NT2/D1 (cell line): ENCODE measurements at regions not wholly inside any gene's neighbourhood (a gene's known extent, or its start where the extent isn't known, plus 50 kb on each side); places are given as distances from the start of the nearest gene placed in this dataset.
"Not testable (repeated sequence)": the region's sequence is repeated elsewhere in the genome, so short reads cannot be mapped to it uniquely, and the experiment has no call there.

Experiments used
- DNase-seq: peaks from one replicate; pipeline ENCODE4 v3.0.0-alpha.2; 2011; ENCODE audit warnings: low read depth, low spot score
- H3K27me3 ChIP-seq: 2 replicates; pipeline ENCODE4 v1.6.0; 2011; ENCODE audit warnings: mild to moderate bottlenecking; ENCODE audit not compliant: insufficient read length, insufficient read depth
- H3K36me3 ChIP-seq: 2 replicates; pipeline ENCODE4 v1.6.1; 2011; ENCODE audit warnings: mild to moderate bottlenecking, low read length, mixed read lengths; ENCODE audit not compliant: insufficient read depth, insufficient read length
- H3K4me1 ChIP-seq: 2 replicates; pipeline ENCODE4 v1.5.1; 2011; ENCODE audit not compliant: insufficient read depth, insufficient read length
- H3K4me3 ChIP-seq: 2 replicates; pipeline ENCODE4 v1.5.1; 2011; ENCODE audit warnings: low read depth; ENCODE audit not compliant: insufficient read length
- H3K9ac ChIP-seq: 2 replicates; pipeline ENCODE4 v1.6.0; 2011; ENCODE audit warnings: low read depth; ENCODE audit not compliant: insufficient read length
- H3K9me3 ChIP-seq: 2 replicates; pipeline ENCODE4 v1.5.1; 2011; ENCODE audit warnings: mild to moderate bottlenecking, low read length; ENCODE audit not compliant: insufficient read depth
- SUZ12 ChIP-seq: IDR thresholded peaks from 2 replicates; pipeline ENCODE4 v1.6.1; 2011; ENCODE audit not compliant: insufficient read length, insufficient read depth; ENCODE audit errors: extremely low read depth
- YY1 ChIP-seq: IDR thresholded peaks from 2 replicates; pipeline ENCODE4 v1.6.1; 2011; ENCODE audit not compliant: insufficient read length, insufficient read depth
- ZNF274 ChIP-seq: IDR thresholded peaks from 2 replicates; pipeline ENCODE4 v1.6.1; 2011; ENCODE audit warnings: mild to moderate bottlenecking, low read depth, low read length

DNA sequence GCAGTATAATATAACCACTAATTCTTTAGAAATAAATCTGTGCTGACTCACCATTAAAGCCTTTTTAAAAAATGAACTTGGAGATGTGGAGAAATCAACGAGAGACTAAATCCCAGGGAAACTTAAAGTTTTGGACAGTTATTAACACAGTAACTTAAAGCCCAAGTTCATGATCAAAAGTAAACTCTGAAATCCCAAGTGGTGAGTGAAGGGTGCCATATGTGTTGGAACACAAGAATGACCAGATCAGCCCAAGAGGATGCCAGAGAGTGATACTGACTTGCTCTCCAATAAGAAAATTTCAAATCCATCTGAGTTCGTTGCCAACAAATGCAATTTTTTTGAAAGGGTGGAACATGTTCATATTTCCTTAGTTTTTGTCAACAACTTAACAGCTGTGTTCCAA is 838.1 kb upstream of the ACVR2A start:
- TF ChIP-seq ZNF274, result no peak
- Histone ChIP-seq H3K4me1 (no peaks in the 10 kb centered on the region), H3K4me3 (no peak overlapping the region), H3K9ac (no peak overlapping the region), H3K9me3 (no peaks in the 10 kb centered on the region), H3K36me3 (no peaks in the 10 kb centered on the region), H3K27me3 (no peaks in the 10 kb centered on the region)
- DNase-seq, result no peak

DNA sequence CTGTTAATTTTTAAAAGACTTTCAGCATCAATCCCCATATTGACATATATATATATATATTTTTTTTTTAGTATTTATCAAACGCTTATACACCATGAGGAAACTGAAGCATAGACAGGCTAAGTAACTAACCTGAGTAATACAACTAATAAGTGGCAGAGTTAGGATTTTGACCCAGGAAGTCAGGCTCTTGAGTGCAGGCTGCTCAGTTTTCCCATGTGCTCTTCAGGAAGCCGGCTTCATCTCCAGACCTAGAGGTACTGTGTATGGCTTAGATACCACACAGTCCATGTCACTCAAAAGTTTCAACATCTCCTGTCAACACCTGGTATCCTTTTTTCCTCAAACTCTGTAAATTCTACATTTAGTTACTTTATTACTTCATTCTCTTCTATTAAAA is 841.7 kb upstream of the ACVR2A start:
- no peak for DNase-seq
- TF ChIP-seq SUZ12 (no peak), ZNF274 (no peak), YY1 (no peak)
- H3K9me3 ChIP-seq, result no peaks in the 10 kb centered on the region
- H3K36me3 ChIP-seq, result no peaks in the 10 kb centered on the region
- H3K4me3 ChIP-seq, result no peak overlapping the region
- no peaks in the 10 kb centered on the region for H3K27me3 ChIP-seq
- H3K4me1 ChIP-seq, result no peaks in the 10 kb centered on the region
- H3K9ac ChIP-seq, result no peak overlapping the region

DNA sequence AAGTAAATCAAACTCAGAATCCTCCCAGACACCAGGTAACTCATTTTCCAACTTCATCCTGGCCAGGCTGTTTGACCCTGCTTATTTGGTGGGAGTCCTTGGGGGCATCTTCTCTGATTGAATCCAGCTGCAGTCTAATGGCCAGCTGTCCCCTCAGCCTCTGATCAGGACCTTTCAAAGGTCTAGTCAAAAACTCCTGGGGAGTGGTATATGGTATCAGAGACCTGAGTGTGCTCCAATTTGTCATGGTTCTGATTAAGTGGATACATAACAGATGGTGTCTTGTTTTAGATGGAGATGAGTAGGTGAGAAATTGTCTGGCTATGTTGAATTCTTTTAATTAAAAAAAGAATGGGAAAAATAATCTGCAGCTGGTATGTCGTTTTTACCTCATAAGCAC is 842.6 kb upstream of the ACVR2A start:
- Histone ChIP-seq H3K9me3 (no peaks in the 10 kb centered on the region), H3K36me3 (no peaks in the 10 kb centered on the region), H3K9ac (no peak overlapping the region), H3K4me3 (no peak overlapping the region), H3K27me3 (no peaks in the 10 kb centered on the region), H3K4me1 (no peaks in the 10 kb centered on the region)
- TF ChIP-seq SUZ12, result no peak
- TF ChIP-seq ZNF274, result no peak
- TF ChIP-seq YY1, result no peak
- no peak for DNase-seq

DNA sequence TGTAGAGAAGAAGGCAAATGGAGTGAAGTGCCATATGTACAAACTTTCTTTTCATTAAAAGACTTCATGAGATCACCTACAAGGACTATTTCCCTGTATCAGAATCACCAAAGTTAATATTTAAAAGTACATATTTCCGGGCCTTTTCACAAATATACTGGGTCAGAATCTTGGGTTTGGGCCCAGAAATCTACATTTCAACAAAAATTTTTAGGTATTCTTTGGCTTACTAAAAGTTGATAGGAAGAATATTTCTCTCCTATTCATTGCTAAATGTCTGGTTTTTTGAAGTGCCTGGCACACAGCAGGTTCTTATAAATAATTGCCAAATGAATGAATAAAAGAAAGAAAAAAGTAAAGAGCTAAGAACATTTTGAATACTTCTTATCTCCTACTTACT is 843.8 kb upstream of the ACVR2A start:
- TF ChIP-seq SUZ12 (no peak), ZNF274 (no peak), YY1 (no peak)
- Histone ChIP-seq H3K36me3 (no peaks in the 10 kb centered on the region), H3K4me1 (no peaks in the 10 kb centered on the region), H3K9ac (no peak overlapping the region), H3K27me3 (no peaks in the 10 kb centered on the region), H3K9me3 (no peaks in the 10 kb centered on the region), H3K4me3 (no peak overlapping the region)
- no peak for DNase-seq

DNA sequence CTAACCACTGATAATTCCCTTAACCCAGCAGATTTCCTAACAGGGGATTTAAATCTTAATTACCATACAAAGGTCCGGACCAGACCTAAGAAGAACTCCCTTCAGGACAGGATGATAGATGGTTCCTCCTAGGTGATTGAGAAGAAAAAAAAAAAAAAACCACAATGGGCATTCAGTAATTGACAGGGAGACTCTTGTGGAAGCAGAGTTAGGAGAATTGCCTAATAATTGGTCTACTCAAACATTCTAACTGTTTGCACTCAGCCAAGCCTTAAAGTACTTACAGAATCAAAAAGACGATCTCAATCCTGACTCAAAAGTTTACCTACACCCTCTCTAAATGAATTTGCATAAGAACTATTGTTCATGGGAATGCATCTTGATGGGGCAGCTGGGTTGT is 844.7 kb upstream of the ACVR2A start:
- H3K9me3 ChIP-seq, H3K9ac ChIP-seq, H3K36me3 ChIP-seq, H3K4me1 ChIP-seq, H3K4me3 ChIP-seq, H3K27me3 ChIP-seq, DNase-seq: not testable (repeated sequence)

DNA sequence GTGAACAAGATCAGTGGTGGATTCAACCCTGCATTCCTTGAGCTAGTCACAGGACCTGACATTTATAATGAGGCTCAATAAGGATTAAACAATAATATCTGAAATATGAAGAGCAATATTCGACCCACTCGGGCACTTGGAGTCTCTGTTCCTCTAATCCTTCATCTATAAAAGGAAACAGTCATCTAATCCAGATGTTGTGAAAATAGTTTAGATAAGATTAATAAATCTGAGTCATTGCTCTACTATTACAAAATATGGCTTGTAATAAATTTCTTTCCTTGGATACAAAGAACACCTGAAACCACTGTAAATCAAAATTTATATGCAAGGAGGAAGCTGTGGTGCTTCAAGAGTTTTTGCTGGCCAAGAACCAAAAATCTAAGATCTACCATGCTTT is 846.9 kb upstream of the ACVR2A start:
- Histone ChIP-seq H3K4me1 (no peaks in the 10 kb centered on the region), H3K9me3 (no peaks in the 10 kb centered on the region), H3K9ac (no peak overlapping the region), H3K4me3 (no peak overlapping the region), H3K36me3 (no peaks in the 10 kb centered on the region), H3K27me3 (no peaks in the 10 kb centered on the region)
- no peak for DNase-seq
- no peak for TF ChIP-seq YY1
- TF ChIP-seq ZNF274, result no peak
- TF ChIP-seq SUZ12, result no peak

DNA sequence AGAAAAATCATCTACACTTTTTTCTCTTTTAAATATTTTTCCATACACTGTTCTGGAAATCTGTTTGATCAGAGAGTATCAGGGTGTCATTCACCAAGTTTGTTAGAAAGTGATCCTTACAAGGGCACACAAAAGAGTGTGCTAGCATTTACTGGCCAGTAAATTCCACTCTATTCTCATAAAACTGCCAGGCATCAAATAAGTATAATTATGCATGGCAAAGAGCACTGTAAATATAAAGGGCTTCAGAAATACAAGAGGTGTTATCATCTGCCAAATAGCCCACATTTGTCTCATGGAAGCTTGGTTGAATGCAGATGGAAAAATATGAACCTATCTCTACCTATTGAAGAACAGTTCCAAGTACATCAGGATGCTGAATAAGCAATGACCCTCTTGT is 847.3 kb upstream of the ACVR2A start:
- TF ChIP-seq YY1 (no peak), SUZ12 (no peak), ZNF274 (no peak)
- Histone ChIP-seq H3K36me3 (no peaks in the 10 kb centered on the region), H3K9me3 (no peaks in the 10 kb centered on the region), H3K4me1 (no peaks in the 10 kb centered on the region), H3K4me3 (no peak overlapping the region), H3K9ac (no peak overlapping the region), H3K27me3 (no peaks in the 10 kb centered on the region)
- DNase-seq, result no peak

DNA sequence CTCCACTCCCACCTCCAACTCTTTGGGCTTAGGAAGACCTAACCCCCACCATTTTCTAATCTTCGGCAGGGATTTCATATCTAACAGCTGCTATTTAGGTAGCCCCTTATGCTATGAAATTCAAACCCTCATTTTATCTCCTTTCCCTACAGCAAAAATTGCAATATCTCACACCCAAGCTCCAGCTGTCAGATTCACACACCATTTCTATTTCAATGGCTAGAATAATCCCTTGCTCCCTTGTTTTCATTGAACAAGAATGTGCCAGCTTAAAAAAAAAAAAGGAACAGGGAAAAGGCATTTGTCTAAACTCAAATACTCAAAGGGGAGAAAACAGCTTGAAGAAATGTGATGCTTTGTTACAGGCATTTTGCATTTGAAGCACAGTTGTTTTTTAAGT is 850.6 kb upstream of the ACVR2A start:
- H3K4me1 ChIP-seq, result no peaks in the 10 kb centered on the region
- no peaks in the 10 kb centered on the region for H3K9me3 ChIP-seq
- no peak for TF ChIP-seq YY1
- TF ChIP-seq ZNF274, result no peak
- H3K27me3 ChIP-seq, result no peaks in the 10 kb centered on the region
- H3K4me3 ChIP-seq, result no peak overlapping the region
- no peak for DNase-seq
- H3K9ac ChIP-seq, result no peak overlapping the region
- no peaks in the 10 kb centered on the region for H3K36me3 ChIP-seq
